GM12865 (cell line): ENCODE measurements at regions not wholly inside any gene's neighbourhood (a gene's known extent, or its start where the extent isn't known, plus 50 kb on each side); places are given as distances from the start of the nearest gene placed in this dataset.

Source experiments
- DNase-seq: peaks from one replicate; pipeline ENCODE4 v3.0.0; 2010; ENCODE audit warnings: low read depth
- H3K4me3 ChIP-seq: 2 replicates; pipeline ENCODE4 v1.5.1; 2011; ENCODE audit warnings: mild to moderate bottlenecking, low read depth, low read length, control low read depth
- TF ChIP-seq, protein P1 (sequence below): IDR thresholded peaks from 2 replicates; pipeline ENCODE4 v1.5.1; 2011; ENCODE audit warnings: low read length, control low read depth, low read depth, inconsistent platforms; ENCODE audit not compliant: insufficient read depth; ENCODE audit errors: missing control alignments

DNA sequence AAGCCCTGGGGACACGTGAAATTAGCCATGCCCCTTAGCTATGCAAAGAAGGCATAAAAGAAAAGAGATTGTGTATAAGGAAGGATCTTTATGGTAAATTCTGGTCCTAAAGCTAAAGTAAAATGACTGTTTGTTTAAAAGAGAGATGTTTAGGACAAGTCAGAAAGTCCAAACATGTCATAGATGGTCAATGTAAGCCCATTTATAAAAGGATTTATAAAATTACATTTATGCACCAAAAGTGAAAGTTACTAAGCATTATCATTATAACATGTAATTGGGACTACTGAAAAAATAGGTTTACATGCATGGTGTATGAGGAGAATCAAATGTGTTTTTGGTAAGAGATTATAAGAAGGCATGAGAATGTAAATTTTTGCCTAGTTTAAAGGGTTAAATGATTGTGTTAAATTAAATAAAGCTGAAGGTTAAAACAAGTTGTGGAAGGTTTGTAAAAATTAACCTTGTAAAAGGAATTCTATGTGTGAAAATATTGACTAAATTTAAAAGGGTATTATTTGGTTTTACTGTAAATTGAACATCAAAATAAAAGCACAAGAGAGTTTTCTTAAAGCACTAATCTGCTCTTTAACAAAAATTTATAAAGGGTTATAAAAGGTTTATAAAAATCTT is 50.4 kb upstream of the TSPAN8 start:
- no peak overlapping the region for H3K4me3 ChIP-seq
- TF ChIP-seq, protein P1, sequence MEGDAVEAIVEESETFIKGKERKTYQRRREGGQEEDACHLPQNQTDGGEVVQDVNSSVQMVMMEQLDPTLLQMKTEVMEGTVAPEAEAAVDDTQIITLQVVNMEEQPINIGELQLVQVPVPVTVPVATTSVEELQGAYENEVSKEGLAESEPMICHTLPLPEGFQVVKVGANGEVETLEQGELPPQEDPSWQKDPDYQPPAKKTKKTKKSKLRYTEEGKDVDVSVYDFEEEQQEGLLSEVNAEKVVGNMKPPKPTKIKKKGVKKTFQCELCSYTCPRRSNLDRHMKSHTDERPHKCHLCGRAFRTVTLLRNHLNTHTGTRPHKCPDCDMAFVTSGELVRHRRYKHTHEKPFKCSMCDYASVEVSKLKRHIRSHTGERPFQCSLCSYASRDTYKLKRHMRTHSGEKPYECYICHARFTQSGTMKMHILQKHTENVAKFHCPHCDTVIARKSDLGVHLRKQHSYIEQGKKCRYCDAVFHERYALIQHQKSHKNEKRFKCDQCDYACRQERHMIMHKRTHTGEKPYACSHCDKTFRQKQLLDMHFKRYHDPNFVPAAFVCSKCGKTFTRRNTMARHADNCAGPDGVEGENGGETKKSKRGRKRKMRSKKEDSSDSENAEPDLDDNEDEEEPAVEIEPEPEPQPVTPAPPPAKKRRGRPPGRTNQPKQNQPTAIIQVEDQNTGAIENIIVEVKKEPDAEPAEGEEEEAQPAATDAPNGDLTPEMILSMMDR, result no peak
- DNase-seq, result no peak
